HepG2 (cell line): ENCODE measurements at regions not wholly inside any gene's neighbourhood (a gene's known extent, or its start where the extent isn't known, plus 50 kb on each side); places are given as distances from the start of the nearest gene placed in this dataset.

Experiments used
- ATAC-seq: fragments of 200-7000 bp; cut with Tn5 transposase; 3 replicates; pipeline ENCODE4 v1.9.1; 2020; ENCODE audit warnings: mild to moderate bottlenecking, moderate library complexity
- BruUV-seq: library from RNA; stranded (reverse); fragments of 400-500 nt; replicated peaks from 2 replicates; lab custom pipeline; 2021; lab: Mats Ljungman, UMichigan
- CTCF ChIA-PET: fragments of 300-600 bp; formaldehyde crosslinking; extraction: SDS; loops from one replicate; lab custom pipeline; 2021; ENCODE audit warnings: low total read pairs, inconsistent platforms, low intra/inter-chr PET ratio; lab: Yijun Ruan, JAX
- POLR2A ChIA-PET: fragments of 350-600 bp; sonication (Branson Sonifier 250); formaldehyde crosslinking; loops from one replicate; lab custom pipeline; 2020; ENCODE audit warnings: antibody characterized with exemption, inconsistent platforms; lab: Yijun Ruan, JAX
- DNase-seq: peaks from one replicate; pipeline ENCODE4 v3.0.0-alpha.2; 2015; ENCODE audit warnings: low spot score
- FAIRE-seq: peaks from 3 replicates; lab custom pipeline; 2011; peaks lifted over from hg19 to GRCh38; lab: Jason Lieb, UNC
- H2AFZ ChIP-seq: one replicate; pipeline ENCODE4 v1.6.1; 2011; ENCODE audit warnings: low read length, inconsistent platforms
- H3K27ac ChIP-seq: fragments of 300-600 bp; 3 replicates; pipeline ENCODE4 v1.8.0; 2011; ENCODE audit warnings: mixed run types, mild to moderate bottlenecking, mixed read lengths, low read length, inconsistent platforms; ENCODE audit not compliant: insufficient read depth; ENCODE audit errors: extremely low read length
- H3K27me3 ChIP-seq, 2 experiments: fragments of 200-600 bp in 1 of 2; 2 replicates in 1 of 2; 3 replicates in 1 of 2; pipeline versions ENCODE4 v1.6.0 to v1.8.0; 2011; ENCODE audit warnings: low read length in 2 of 2, mild to moderate bottlenecking in 2 of 2, moderate library complexity in 2 of 2, inconsistent platforms in 1 of 2; ENCODE audit not compliant: insufficient read depth in 2 of 2, control insufficient read depth in 1 of 2
- H3K36me3 ChIP-seq, 2 experiments: fragments of 200-600 bp in 1 of 2; replicated peaks in 1 of 2; 2 replicates in 1 of 2; 3 replicates in 1 of 2; pipeline versions ENCODE4 v1.5.1 to v1.8.0; 2011; ENCODE audit warnings: low read length in 2 of 2, inconsistent platforms in 1 of 2; ENCODE audit not compliant: insufficient read depth in 2 of 2, control insufficient read depth in 1 of 2
- H3K4me1 ChIP-seq: 2 replicates; pipeline ENCODE4 v1.5.1; 2012; ENCODE audit warnings: low read length, inconsistent platforms; ENCODE audit not compliant: insufficient read depth
- H3K4me2 ChIP-seq: 2 replicates; pipeline ENCODE4 v1.6.0; 2011; ENCODE audit warnings: low read depth, low read length, inconsistent platforms
- H3K4me3 ChIP-seq, 3 experiments: fragments of 200-600 bp in 1 of 3; sonication (generic), shearing (Covaris generic) in 1 of 3; replicated peaks in 1 of 3; 2 replicates each; pipeline ENCODE4 v1.5.1; 2011 to 2016; ENCODE audit warnings: low read length in 3 of 3, inconsistent platforms in 2 of 3, low read depth in 2 of 3, mild to moderate bottlenecking in 2 of 3, control low read depth in 1 of 3, mixed read lengths in 1 of 3; ENCODE audit not compliant: insufficient read depth in 1 of 3
- H3K79me2 ChIP-seq: one replicate; pipeline ENCODE4 v1.6.1; 2011; ENCODE audit warnings: low read length, inconsistent platforms; ENCODE audit not compliant: insufficient read depth
- H3K9ac ChIP-seq: 2 replicates; pipeline ENCODE4 v1.6.0; 2011; ENCODE audit warnings: mild to moderate bottlenecking, low read depth, low read length, inconsistent platforms; ENCODE audit not compliant: insufficient read depth
- H3K9me3 ChIP-seq: 2 replicates; pipeline ENCODE4 v1.5.1; 2012; ENCODE audit warnings: mild to moderate bottlenecking, low read length
- H4K20me1 ChIP-seq: 2 replicates; pipeline ENCODE4 v1.6.0; 2011; ENCODE audit warnings: inconsistent platforms, mild to moderate bottlenecking, low read length, moderate library complexity; ENCODE audit not compliant: insufficient read depth
- ARNT ChIP-seq: fragments of 450-650 bp; IDR thresholded peaks from 2 replicates; pipeline ENCODE4 v1.6.1; 2017
- CBX5 ChIP-seq: sonication (generic); formaldehyde crosslinking; IDR thresholded peaks from 2 replicates; pipeline ENCODE4 v1.4.0; 2020; ENCODE audit warnings: missing genetic modification reagents, borderline replicate concordance
- CEBPG ChIP-seq: IDR thresholded peaks from 2 replicates; pipeline ENCODE4 v1.6.1; 2016
- CERS6 ChIP-seq: sonication (generic); formaldehyde crosslinking; IDR thresholded peaks from 2 replicates; pipeline ENCODE4 v1.5.0; 2020; ENCODE audit warnings: missing genetic modification reagents
- CREM ChIP-seq, 2 experiments: sonication (generic) in 1 of 2; formaldehyde crosslinking in 1 of 2; IDR thresholded peaks; 2 replicates each; pipeline versions ENCODE4 v1.4.0 to v1.6.1; 2016 to 2020; ENCODE audit warnings: antibody characterized with exemption in 1 of 2, mild to moderate bottlenecking in 1 of 2, missing genetic modification reagents in 1 of 2
- CSRNP1 ChIP-seq: sonication (generic); formaldehyde crosslinking; IDR thresholded peaks from 2 replicates; pipeline ENCODE4 v1.8.1; 2023; ENCODE audit warnings: mild to moderate bottlenecking, missing genetic modification reagents
- IRF9 ChIP-seq: sonication (generic); formaldehyde crosslinking; IDR thresholded peaks from 2 replicates; pipeline ENCODE4 v1.8.0; 2022; ENCODE audit warnings: missing genetic modification reagents, mild to moderate bottlenecking, borderline replicate concordance
- MBD4 ChIP-seq: IDR thresholded peaks from 2 replicates; pipeline ENCODE4 v1.6.1; 2012; ENCODE audit warnings: low read length, inconsistent platforms, borderline replicate concordance
- NFE2 ChIP-seq: sonication (generic); formaldehyde crosslinking; IDR thresholded peaks from 2 replicates; pipeline ENCODE4 v1.4.0; 2020; ENCODE audit warnings: missing genetic modification reagents
- POGZ ChIP-seq: sonication (generic); formaldehyde crosslinking; IDR thresholded peaks from 2 replicates; pipeline ENCODE4 v1.4.0; 2020; ENCODE audit warnings: mild to moderate bottlenecking, missing genetic modification reagents
- RARA ChIP-seq: IDR thresholded peaks from 2 replicates; pipeline ENCODE4 v1.6.1; 2016; ENCODE audit warnings: missing genetic modification reagents, missing compliant biosample characterization
- SP1 ChIP-seq, 2 experiments: fragments of 450-650 bp in 1 of 2; sonication (generic) in 1 of 2; formaldehyde crosslinking in 1 of 2; IDR thresholded peaks; 2 replicates each; pipeline versions ENCODE4 v1.4.0 to v1.6.1; 2016 to 2020; ENCODE audit warnings: missing genetic modification reagents in 1 of 2
- STAT5B ChIP-seq: sonication (generic); formaldehyde crosslinking; IDR thresholded peaks from 2 replicates; pipeline ENCODE4 v1.4.0; 2020; ENCODE audit warnings: missing genetic modification reagents
- THYN1 ChIP-seq: sonication (generic); formaldehyde crosslinking; IDR thresholded peaks from 2 replicates; pipeline ENCODE4 v1.8.1; 2023; ENCODE audit warnings: low read depth, mild to moderate bottlenecking, moderate library complexity, missing genetic modification reagents, borderline replicate concordance
- ZBTB20 ChIP-seq: sonication (generic); formaldehyde crosslinking; IDR thresholded peaks from 2 replicates; pipeline ENCODE4 v1.8.1; 2023; ENCODE audit warnings: missing genetic modification reagents, low read depth, mild to moderate bottlenecking, borderline replicate concordance
- ZNF3 ChIP-seq: IDR thresholded peaks from 2 replicates; pipeline ENCODE4 v1.7.0; 2017; ENCODE audit warnings: inconsistent platforms
- ZNF331 ChIP-seq: sonication (generic); formaldehyde crosslinking; IDR thresholded peaks from 2 replicates; pipeline ENCODE4 v1.4.0; 2020; ENCODE audit warnings: missing genetic modification reagents
- ZNF350 ChIP-seq: sonication (generic); formaldehyde crosslinking; IDR thresholded peaks from 2 replicates; pipeline ENCODE4 v1.4.0; 2020; ENCODE audit warnings: mild to moderate bottlenecking, low read depth, missing genetic modification reagents, borderline replicate concordance
- ZNF614 ChIP-seq: IDR thresholded peaks from 2 replicates; pipeline ENCODE4 v1.6.1; 2018; ENCODE audit warnings: missing biosample characterization, missing genetic modification reagents, inconsistent platforms, borderline replicate concordance
- ZNF703 ChIP-seq: sonication (generic); formaldehyde crosslinking; IDR thresholded peaks from 2 replicates; pipeline ENCODE4 v1.5.1; 2020; ENCODE audit warnings: missing genetic modification reagents, mild to moderate bottlenecking, moderate library complexity, borderline replicate concordance
- ZNF772 ChIP-seq: sonication (generic); formaldehyde crosslinking; IDR thresholded peaks from 2 replicates; pipeline ENCODE4 v1.5.0; 2020; ENCODE audit warnings: mild to moderate bottlenecking, missing genetic modification reagents
- WGBS: methylation state at CpG from one replicate; pipeline ENCODE4 v1.1.6; 2017; ENCODE audit warnings: low lambda C conversion rate; 5-methylcytosine and 5-hydroxymethylcytosine counted together
- in situ Hi-C: cut with HindIII; loops from 2 replicates; pipeline ENCODE4 v1.10.0; 2017; ENCODE audit warnings: low pct_unique_long_range_greater_than_20kb; ENCODE audit not compliant: extremely low pct_ligation_motif_present
- intact Hi-C: fragments of 100-400 bp; cut with micrococcal nuclease; formaldehyde crosslinking; loops from one replicate; pipeline ENCODE4 v1.10.0; 2022; ENCODE audit not compliant: unreplicated experiment

GRCh38 chr6:149160943-149161342 lies 156.6 kb upstream of the TAB2 start:
- peak; percentile 64; the same call in 2 of the 3 replicates for ATAC-seq
- Histone ChIP-seq H3K4me1 (peaks cover 10% of the 10 kb centered on the region), H3K27me3 (peaks cover 0 to 20% of the 10 kb centered on the region in 2 experiments; a peak in 3 of 5 replicates), H3K9ac (no peak overlapping the region), H3K4me3 (no peak overlapping the region), H3K9me3 (no peaks in the 10 kb centered on the region), H3K27ac (no peak overlapping the region), H3K4me2 (no peak overlapping the region), H2AFZ (no peak overlapping the region), H3K79me2 (no peaks in the 10 kb centered on the region), H4K20me1 (no peaks in the 10 kb centered on the region), H3K36me3 (no peaks in the 10 kb centered on the region)
- intact Hi-C loops, result no loop called here
- FAIRE-seq, result peak; percentile 82
- in situ Hi-C loops, result no loop called here
- WGBS, result 0% methylated on average over 1 of the region's 1 CpG
- ChIA-PET POLR2A (no interaction called here), CTCF (no interaction called here)
- no TSS peak for BruUV-seq
- DNase-seq, result peak; percentile 49
- TF ChIP-seq ZNF614 (CRISPR knock-in tag) (0 out of 2 replicates have a peak, but pooled peaks have one; percentile 43), ARNT (no peak), RARA (0 out of 2 replicates have a peak, but pooled peaks have one; percentile 11), THYN1 (CRISPR knock-in tag) (no peak), NFE2 (CRISPR knock-in tag) (no peak), POGZ (CRISPR knock-in tag) (0 out of 2 replicates have a peak, but pooled peaks have one; percentile 34), CEBPG (peak; percentile 93), STAT5B (CRISPR knock-in tag) (no peak), IRF9 (CRISPR knock-in tag) (no peak), CSRNP1 (CRISPR knock-in tag) (no peak), CBX5 (CRISPR knock-in tag) (no peak), CREM (IDR thresholded peaks at IDR 0.05) (0 out of 2 replicates have a peak, but pooled peaks have one; percentile 14), CREM (CRISPR knock-in tag; IDR thresholded peaks at IDR 0.05) (no peak), ZNF703 (CRISPR knock-in tag) (no peak), SP1 (IDR thresholded peaks at IDR 0.05) (no peak), SP1 (CRISPR knock-in tag; IDR thresholded peaks at IDR 0.05) (no peak), MBD4 (no peak), ZNF3 (CRISPR knock-in tag) (0 out of 2 replicates have a peak, but pooled peaks have one; percentile 29), ZNF331 (CRISPR knock-in tag) (peak; percentile 78; the same call in 1 of the 2 replicates), ZBTB20 (0 out of 2 replicates have a peak, but pooled peaks have one; percentile 76), CERS6 (CRISPR knock-in tag) (no peak), ZNF772 (CRISPR knock-in tag) (no peak), ZNF350 (CRISPR knock-in tag) (no peak)
